Astrocyte (in vitro differentiated cells and primary cell): ENCODE measurements at regions not wholly inside any gene's neighbourhood (a gene's known extent, or its start where the extent isn't known, plus 50 kb on each side); places are given as distances from the start of the nearest gene placed in this dataset.

Experiments used
- DNase-seq: peaks from one replicate; pipeline ENCODE4 v3.0.0-alpha.2; 2010; ENCODE audit warnings: low read depth
- FAIRE-seq: peaks from 2 replicates; lab custom pipeline; 2011; peaks lifted over from hg19 to GRCh38; lab: Jason Lieb, UNC
- H2AFZ ChIP-seq: 2 replicates; pipeline ENCODE4 v1.6.0; 2012; ENCODE audit warnings: low read depth, low read length, inconsistent platforms
- H3K27ac ChIP-seq: 2 replicates; pipeline ENCODE4 v1.5.1; 2011; ENCODE audit warnings: low read depth, low read length, inconsistent platforms
- H3K27me3 ChIP-seq: 2 replicates; pipeline ENCODE4 v1.6.0; 2011; ENCODE audit warnings: low read length, inconsistent platforms; ENCODE audit not compliant: insufficient read depth
- H3K36me3 ChIP-seq: 2 replicates; pipeline ENCODE4 v1.5.1; 2011; ENCODE audit warnings: low read length, inconsistent platforms; ENCODE audit not compliant: insufficient read depth
- H3K4me1 ChIP-seq: 2 replicates; pipeline ENCODE4 v1.5.1; 2011; ENCODE audit warnings: low read length, inconsistent platforms; ENCODE audit not compliant: insufficient read depth
- H3K4me2 ChIP-seq: 2 replicates; pipeline ENCODE4 v1.6.0; 2012; ENCODE audit warnings: low read length, inconsistent platforms
- H3K4me3 ChIP-seq: 2 replicates; pipeline ENCODE4 v1.5.1; 2011; ENCODE audit warnings: low read depth, mild to moderate bottlenecking, low read length, inconsistent platforms; ENCODE audit not compliant: insufficient read depth
- H3K79me2 ChIP-seq: 2 replicates; pipeline ENCODE4 v1.6.0; 2012; ENCODE audit warnings: mild to moderate bottlenecking, low read length, inconsistent platforms; ENCODE audit not compliant: insufficient read depth
- H3K9ac ChIP-seq: 2 replicates; pipeline ENCODE4 v1.6.0; 2012; ENCODE audit warnings: mild to moderate bottlenecking, low read length, inconsistent platforms
- H3K9me3 ChIP-seq: 2 replicates; pipeline ENCODE4 v1.5.1; 2012; ENCODE audit warnings: low read depth, mild to moderate bottlenecking, low read length, inconsistent platforms; ENCODE audit not compliant: insufficient read depth
- H4K20me1 ChIP-seq: 2 replicates; pipeline ENCODE4 v1.6.0; 2012; ENCODE audit warnings: low read length, inconsistent platforms; ENCODE audit not compliant: insufficient read depth
- H3K27ac Mint-ChIP-seq: one replicate; pipeline ENCODE4 v1.8.0; 2021; ENCODE audit warnings: mild to moderate bottlenecking, mixed read lengths; ENCODE audit not compliant: unreplicated experiment
- H3K27me3 Mint-ChIP-seq: one replicate; pipeline ENCODE4 v1.8.0; 2021; ENCODE audit warnings: low read depth, mixed read lengths; ENCODE audit not compliant: unreplicated experiment
- H3K36me3 Mint-ChIP-seq: one replicate; pipeline ENCODE4 v1.8.0; 2021; ENCODE audit warnings: low read depth, mixed read lengths; ENCODE audit not compliant: unreplicated experiment
- H3K4me1 Mint-ChIP-seq: one replicate; pipeline ENCODE4 v1.8.0; 2021; ENCODE audit warnings: low read depth, mixed read lengths; ENCODE audit not compliant: unreplicated experiment
- H3K4me3 Mint-ChIP-seq: one replicate; pipeline ENCODE4 v1.8.0; 2021; ENCODE audit warnings: mild to moderate bottlenecking, moderate library complexity, mixed read lengths; ENCODE audit not compliant: unreplicated experiment
- H3K9me3 Mint-ChIP-seq: one replicate; pipeline ENCODE4 v1.8.0; 2021; ENCODE audit warnings: mild to moderate bottlenecking, mixed read lengths; ENCODE audit not compliant: unreplicated experiment
- EZH2 ChIP-seq: IDR thresholded peaks from 2 replicates; pipeline ENCODE4 v1.6.1; 2012; ENCODE audit warnings: mild to moderate bottlenecking, low read length, inconsistent platforms; ENCODE audit not compliant: insufficient read depth
- TF ChIP-seq, protein P1 (sequence below): IDR thresholded peaks from 2 replicates; pipeline ENCODE4 v1.5.1; 2011; ENCODE audit warnings: low read depth, mild to moderate bottlenecking, inconsistent platforms, low read length, moderate library complexity; ENCODE audit not compliant: insufficient read depth

DNA sequence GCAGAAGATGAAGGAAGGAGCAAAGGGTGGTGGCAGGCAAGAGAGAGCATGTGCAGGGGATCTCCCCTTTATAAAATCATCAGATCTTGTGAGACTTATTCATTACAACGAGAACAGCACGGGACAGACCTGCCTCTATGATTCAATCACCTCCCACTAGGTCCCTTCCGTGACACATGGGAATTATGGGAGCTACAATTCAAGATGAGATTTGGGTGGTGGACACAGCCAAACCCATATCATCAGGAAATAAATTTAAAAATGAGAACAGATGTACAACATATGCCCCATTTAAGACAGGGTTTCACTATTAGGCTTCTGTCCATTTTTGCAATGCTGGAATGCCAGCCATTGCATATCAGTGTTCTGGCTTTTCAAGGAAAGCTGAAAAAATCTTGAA is 346.7 kb upstream of the SLIT2 start:
- Mint-ChIP-seq H3K4me1 (no peaks in the 10 kb centered on the region), H3K27ac (no peak overlapping the region), H3K27me3 (peaks cover 3% of the 10 kb centered on the region), H3K36me3 (no peaks in the 10 kb centered on the region), H3K4me3 (no peak overlapping the region), H3K9me3 (no peaks in the 10 kb centered on the region)
- Histone ChIP-seq H3K27ac (no peak overlapping the region), H4K20me1 (no peaks in the 10 kb centered on the region), H3K4me3 (no peak overlapping the region), H3K27me3 (no peaks in the 10 kb centered on the region), H3K9me3 (no peaks in the 10 kb centered on the region), H3K4me2 (no peak overlapping the region), H3K9ac (no peak overlapping the region), H3K36me3 (no peaks in the 10 kb centered on the region), H2AFZ (no peak overlapping the region), H3K4me1 (no peaks in the 10 kb centered on the region), H3K79me2 (no peaks in the 10 kb centered on the region)
- DNase-seq (no peak), FAIRE-seq (no peak)
- TF ChIP-seq, protein P1, sequence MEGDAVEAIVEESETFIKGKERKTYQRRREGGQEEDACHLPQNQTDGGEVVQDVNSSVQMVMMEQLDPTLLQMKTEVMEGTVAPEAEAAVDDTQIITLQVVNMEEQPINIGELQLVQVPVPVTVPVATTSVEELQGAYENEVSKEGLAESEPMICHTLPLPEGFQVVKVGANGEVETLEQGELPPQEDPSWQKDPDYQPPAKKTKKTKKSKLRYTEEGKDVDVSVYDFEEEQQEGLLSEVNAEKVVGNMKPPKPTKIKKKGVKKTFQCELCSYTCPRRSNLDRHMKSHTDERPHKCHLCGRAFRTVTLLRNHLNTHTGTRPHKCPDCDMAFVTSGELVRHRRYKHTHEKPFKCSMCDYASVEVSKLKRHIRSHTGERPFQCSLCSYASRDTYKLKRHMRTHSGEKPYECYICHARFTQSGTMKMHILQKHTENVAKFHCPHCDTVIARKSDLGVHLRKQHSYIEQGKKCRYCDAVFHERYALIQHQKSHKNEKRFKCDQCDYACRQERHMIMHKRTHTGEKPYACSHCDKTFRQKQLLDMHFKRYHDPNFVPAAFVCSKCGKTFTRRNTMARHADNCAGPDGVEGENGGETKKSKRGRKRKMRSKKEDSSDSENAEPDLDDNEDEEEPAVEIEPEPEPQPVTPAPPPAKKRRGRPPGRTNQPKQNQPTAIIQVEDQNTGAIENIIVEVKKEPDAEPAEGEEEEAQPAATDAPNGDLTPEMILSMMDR, result no peak

DNA sequence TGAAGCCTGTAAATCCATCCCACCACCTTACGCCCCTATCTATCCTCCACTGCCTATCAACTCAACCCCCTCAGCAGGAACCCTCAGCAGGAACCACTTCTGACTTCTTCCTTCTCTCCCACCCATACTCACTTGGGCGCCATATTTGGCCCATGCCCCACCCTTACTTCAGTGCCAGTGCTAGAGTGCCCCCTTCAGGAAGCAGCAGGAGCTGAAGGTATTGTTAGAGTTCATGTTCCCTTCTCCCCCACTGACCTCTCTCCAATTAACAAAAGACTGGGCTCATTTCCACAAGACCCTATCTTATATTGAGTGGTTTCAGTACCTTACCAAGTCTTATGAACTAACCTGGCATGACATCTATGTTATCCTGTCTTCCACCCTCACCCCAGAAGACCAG is 363.1 kb upstream of the SLIT2 start:
- no peaks in the 10 kb centered on the region for H3K36me3 Mint-ChIP-seq
- peaks cover 6% of the 10 kb centered on the region for H3K9me3 Mint-ChIP-seq
- H3K4me3 ChIP-seq, result no peak overlapping the region
- H3K4me1 Mint-ChIP-seq, result no peaks in the 10 kb centered on the region
- no peaks in the 10 kb centered on the region for H3K4me1 ChIP-seq
- no peaks in the 10 kb centered on the region for H3K79me2 ChIP-seq
- DNase-seq (no peak), FAIRE-seq (no peak)
- no peak overlapping the region for H3K4me3 Mint-ChIP-seq
- H3K27ac ChIP-seq, result no peak overlapping the region
- no peaks in the 10 kb centered on the region for H3K27me3 ChIP-seq
- H4K20me1 ChIP-seq, result no peaks in the 10 kb centered on the region
- no peak overlapping the region for H3K9ac ChIP-seq
- H3K36me3 ChIP-seq, result no peaks in the 10 kb centered on the region
- H3K27me3 Mint-ChIP-seq, result peaks cover under 1% of the 10 kb centered on the region
- H3K4me2 ChIP-seq, result no peak overlapping the region
- TF ChIP-seq, protein P1, result no peak
- TF ChIP-seq EZH2, result no peak
- H2AFZ ChIP-seq, result no peak overlapping the region
- H3K9me3 ChIP-seq, result no peaks in the 10 kb centered on the region
- H3K27ac Mint-ChIP-seq, result no peak overlapping the region

DNA sequence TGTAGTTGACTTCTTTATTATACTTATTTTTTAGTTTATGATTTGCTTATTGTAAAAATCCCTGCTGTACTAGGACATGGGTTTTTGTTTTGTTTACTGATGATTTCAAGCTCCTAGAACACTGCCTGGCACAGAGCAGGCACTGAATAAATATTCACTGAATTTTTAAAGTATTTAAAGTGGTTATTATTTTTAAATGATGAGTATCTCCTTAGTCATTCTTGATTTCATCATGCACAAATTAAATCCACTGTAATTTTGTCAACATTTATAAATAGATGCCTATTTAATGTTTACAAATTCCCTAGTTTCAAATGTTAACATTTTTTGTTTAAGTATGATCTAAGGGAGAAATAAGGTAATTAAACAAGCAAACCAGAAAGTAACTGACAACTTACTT is 367.9 kb upstream of the SLIT2 start:
- no peak overlapping the region for H3K27ac ChIP-seq
- DNase-seq, result no peak
- H3K36me3 ChIP-seq, result no peaks in the 10 kb centered on the region
- H3K4me3 Mint-ChIP-seq, result no peak overlapping the region
- peaks cover 10% of the 10 kb centered on the region for H3K27me3 Mint-ChIP-seq
- peaks cover 3% of the 10 kb centered on the region for H3K9me3 Mint-ChIP-seq
- no peak for TF ChIP-seq EZH2
- TF ChIP-seq, protein P1, result no peak
- no peaks in the 10 kb centered on the region for H3K36me3 Mint-ChIP-seq
- H3K9me3 ChIP-seq, result no peaks in the 10 kb centered on the region
- FAIRE-seq, result no peak
- no peak overlapping the region for H3K27ac Mint-ChIP-seq
- no peaks in the 10 kb centered on the region for H3K79me2 ChIP-seq
- H2AFZ ChIP-seq, result no peak overlapping the region
- H3K4me1 ChIP-seq, result no peaks in the 10 kb centered on the region
- no peaks in the 10 kb centered on the region for H3K27me3 ChIP-seq
- no peaks in the 10 kb centered on the region for H3K4me1 Mint-ChIP-seq
- no peak overlapping the region for H3K4me3 ChIP-seq
- no peak overlapping the region for H3K9ac ChIP-seq
- no peaks in the 10 kb centered on the region for H4K20me1 ChIP-seq
- H3K4me2 ChIP-seq, result no peak overlapping the region
